GM12874 (cell line): ENCODE measurements at regions not wholly inside any gene's neighbourhood (a gene's known extent, or its start where the extent isn't known, plus 50 kb on each side); places are given as distances from the start of the nearest gene placed in this dataset.

ENCODE experiments used
- CTCF ChIP-seq: IDR thresholded peaks from 2 replicates; pipeline ENCODE4 v1.5.1; 2011; ENCODE audit warnings: low read depth, mild to moderate bottlenecking, control low read depth, low read length, moderate library complexity; ENCODE audit not compliant: insufficient read depth

GRCh38 chr18:46379323-46379950, 275.3 kb downstream of the HAUS1 start:
- TF ChIP-seq CTCF = no peak

GRCh38 chr18:46385124-46385523, 271.9 kb downstream of the LOXHD1 start:
- no peak for TF ChIP-seq CTCF

GRCh38 chr18:46386788-46387187, 270.2 kb downstream of the LOXHD1 start:
- no peak for TF ChIP-seq CTCF

GRCh38 chr18:46387441-46388131, 269.4 kb downstream of the LOXHD1 start:
- TF ChIP-seq CTCF = no peak

- TF ChIP-seq CTCF = no peak
These were observed 268.7 kb downstream of the LOXHD1 start for GRCh38 chr18:46388286-46388685.

- no peak for TF ChIP-seq CTCF
These were observed 264.4 kb downstream of the LOXHD1 start for GRCh38 chr18:46392576-46392975.

GRCh38 chr18:46393230-46393629, 263.8 kb downstream of the LOXHD1 start:
- TF ChIP-seq CTCF = peak; percentile 37
